Loucy (cell line): ENCODE measurements at regions not wholly inside any gene's neighbourhood (a gene's known extent, or its start where the extent isn't known, plus 50 kb on each side); places are given as distances from the start of the nearest gene placed in this dataset.

ENCODE experiments used
- H2AFZ ChIP-seq: fragments of 200-600 bp; sonication (generic); 2 replicates; pipeline ENCODE4 v1.6.0; 2016; ENCODE audit warnings: antibody characterized with exemption, mild to moderate bottlenecking, low read length, moderate library complexity
- H3F3A ChIP-seq: fragments of 200-600 bp; 2 replicates; pipeline ENCODE4 v1.6.0; 2016; ENCODE audit warnings: antibody characterized with exemption, low read depth, mild to moderate bottlenecking
- H3K27me3 ChIP-seq: fragments of 200-600 bp; sonication (generic); 2 replicates; pipeline ENCODE4 v1.6.1; 2014; ENCODE audit warnings: low read length, mild to moderate bottlenecking; ENCODE audit not compliant: insufficient read depth, poor library complexity, severe bottlenecking
- H3K36me3 ChIP-seq: fragments of 200-600 bp; sonication (generic); 2 replicates; pipeline ENCODE4 v1.6.1; 2016; ENCODE audit warnings: low read length; ENCODE audit not compliant: insufficient read depth
- H3K4me1 ChIP-seq: fragments of 200-600 bp; sonication (generic); 2 replicates; pipeline ENCODE4 v1.5.1; 2014; ENCODE audit warnings: low read length, mild to moderate bottlenecking; ENCODE audit not compliant: insufficient read depth, poor library complexity, severe bottlenecking
- H3K4me2 ChIP-seq: fragments of 200-600 bp; sonication (generic); 2 replicates; pipeline ENCODE4 v1.6.0; 2014; ENCODE audit warnings: antibody characterized with exemption, low read length, low read depth, mild to moderate bottlenecking; ENCODE audit not compliant: poor library complexity, severe bottlenecking
- H3K4me3 ChIP-seq: fragments of 200-600 bp; sonication (generic); 2 replicates; pipeline ENCODE4 v1.5.1; 2014; ENCODE audit warnings: low read length, mild to moderate bottlenecking, mixed read lengths; ENCODE audit not compliant: poor library complexity, severe bottlenecking
- H3K79me2 ChIP-seq: fragments of 200-600 bp; sonication (generic); 2 replicates; pipeline ENCODE4 v1.6.1; 2014; ENCODE audit warnings: low read length; ENCODE audit not compliant: insufficient read depth
- H3K9ac ChIP-seq: fragments of 200-600 bp; sonication (generic); 2 replicates; pipeline ENCODE4 v1.6.0; 2014; ENCODE audit warnings: mild to moderate bottlenecking, low read depth, low read length, moderate library complexity; ENCODE audit not compliant: poor library complexity, severe bottlenecking
- H3K9me2 ChIP-seq: fragments of 200-600 bp; sonication (generic); replicated peaks from 2 replicates; pipeline ENCODE4 v1.6.1; 2016; ENCODE audit warnings: low read depth, low read length, mixed read lengths
- H3K9me3 ChIP-seq: fragments of 200-600 bp; sonication (generic); 2 replicates; pipeline ENCODE4 v1.6.1; 2014; ENCODE audit warnings: mild to moderate bottlenecking, antibody characterized with exemption, low read length, low read depth; ENCODE audit not compliant: insufficient read depth
- H4K20me1 ChIP-seq: fragments of 200-600 bp; sonication (generic); 2 replicates; pipeline ENCODE4 v1.6.0; 2014; ENCODE audit warnings: antibody characterized with exemption, low read length, mild to moderate bottlenecking; ENCODE audit not compliant: insufficient read depth, poor library complexity, severe bottlenecking
- CTCF ChIP-seq: fragments of 200-600 bp; sonication (generic); conservative IDR thresholded peaks from 2 replicates; pipeline ENCODE4 v1.5.1; 2014; ENCODE audit warnings: mild to moderate bottlenecking, antibody characterized with exemption, low read length
- EZH2phosphoT487 ChIP-seq: fragments of 200-600 bp; IDR thresholded peaks from 2 replicates; pipeline ENCODE4 v1.6.1; 2018; ENCODE audit warnings: antibody characterized with exemption, mild to moderate bottlenecking, moderate library complexity, borderline replicate concordance

GRCh38 chr9:14529629-14530028 is 163.6 kb downstream of the ZDHHC21 start:
- Histone ChIP-seq H3K27me3 (no peaks in the 10 kb centered on the region), H3K4me3 (no peak overlapping the region), H2AFZ (no peak overlapping the region), H3F3A (no peaks in the 10 kb centered on the region), H4K20me1 (no peaks in the 10 kb centered on the region), H3K9me3 (no peaks in the 10 kb centered on the region), H3K4me1 (no peaks in the 10 kb centered on the region), H3K79me2 (no peaks in the 10 kb centered on the region), H3K36me3 (no peaks in the 10 kb centered on the region), H3K9ac (no peak overlapping the region), H3K9me2 (no peaks in the 10 kb centered on the region), H3K4me2 (no peak overlapping the region)
- no peak for TF ChIP-seq EZH2phosphoT487
- TF ChIP-seq CTCF = no peak

GRCh38 chr9:14529054-14529453 is 164.2 kb downstream of the ZDHHC21 start:
- H3K27me3 ChIP-seq = no peaks in the 10 kb centered on the region

GRCh38 chr9:14526504-14526903 is 166.7 kb downstream of the ZDHHC21 start:
- Histone ChIP-seq H4K20me1 (no peaks in the 10 kb centered on the region), H3K4me3 (no peak overlapping the region), H2AFZ (no peak overlapping the region), H3K4me1 (no peaks in the 10 kb centered on the region), H3K36me3 (no peaks in the 10 kb centered on the region), H3K27me3 (no peaks in the 10 kb centered on the region), H3K79me2 (no peaks in the 10 kb centered on the region), H3K9ac (no peak overlapping the region), H3K9me2 (no peaks in the 10 kb centered on the region), H3K4me2 (no peak overlapping the region), H3K9me3 (no peaks in the 10 kb centered on the region), H3F3A (no peaks in the 10 kb centered on the region)
- TF ChIP-seq CTCF (no peak), EZH2phosphoT487 (no peak)

More at GRCh38 chr9:14529054-14529453, 164.2 kb downstream of the ZDHHC21 start:
- no peaks in the 10 kb centered on the region for H4K20me1 ChIP-seq
- no peaks in the 10 kb centered on the region for H3K36me3 ChIP-seq
- H3K9me3 ChIP-seq = no peaks in the 10 kb centered on the region
- no peak overlapping the region for H2AFZ ChIP-seq
- H3F3A ChIP-seq = no peaks in the 10 kb centered on the region
- H3K9me2 ChIP-seq = no peaks in the 10 kb centered on the region
- H3K79me2 ChIP-seq = no peaks in the 10 kb centered on the region
- H3K4me1 ChIP-seq = no peaks in the 10 kb centered on the region
- H3K4me3 ChIP-seq = no peak overlapping the region
- no peak overlapping the region for H3K4me2 ChIP-seq
- TF ChIP-seq CTCF (no peak), EZH2phosphoT487 (no peak)
- H3K9ac ChIP-seq = no peak overlapping the region
